CD4-positive, alpha-beta T cell treated with Interferon alpha-2 for 1 hour (primary cell): ENCODE measurements at regions not wholly inside any gene's neighbourhood (a gene's known extent, or its start where the extent isn't known, plus 50 kb on each side); places are given as distances from the start of the nearest gene placed in this dataset.

Experiments
- DNase-seq, 2 donors: peaks; one replicate each; pipeline ENCODE4 v3.0.0-alpha.2; 2020 to 2022

- no peak for DNase-seq
Measured at GRCh38 chr1:14055442-14056223, 355.6 kb downstream of the PRDM2 start.

- no peak for DNase-seq
Measured at GRCh38 chr1:14057640-14058039, 357.7 kb downstream of the PRDM2 start.

GRCh38 chr1:14061204-14061603 is 361.2 kb downstream of the PRDM2 start:
- DNase-seq: no peak

GRCh38 chr1:14061722-14062121 is 361.7 kb downstream of the PRDM2 start:
- no peak for DNase-seq

- DNase-seq: no peak
Measured at GRCh38 chr1:14062669-14063068, 362.7 kb downstream of the PRDM2 start.

GRCh38 chr1:14064649-14065442 is 364.9 kb downstream of the PRDM2 start:
- no peak for DNase-seq

GRCh38 chr1:14065486-14065885 is 365.5 kb downstream of the PRDM2 start:
- no peak for DNase-seq

- no peak for DNase-seq
Measured at GRCh38 chr1:14067036-14067435, 367.0 kb downstream of the PRDM2 start.

- no peak for DNase-seq
Measured at GRCh38 chr1:14067711-14068110, 367.7 kb downstream of the PRDM2 start.

- no peak for DNase-seq
Measured at GRCh38 chr1:14071581-14071980, 371.6 kb downstream of the PRDM2 start.

- DNase-seq: no peak
Measured at GRCh38 chr1:14080653-14081052, 380.7 kb downstream of the PRDM2 start.

- DNase-seq: no peak
Measured at GRCh38 chr1:14082331-14082730, 382.3 kb downstream of the PRDM2 start.

GRCh38 chr1:14083277-14083676 is 383.3 kb downstream of the PRDM2 start:
- no peak for DNase-seq

GRCh38 chr1:14083706-14084105 is 383.7 kb downstream of the PRDM2 start:
- no peak for DNase-seq

- no peak for DNase-seq
Measured at GRCh38 chr1:14090062-14090461, 390.1 kb downstream of the PRDM2 start.

GRCh38 chr1:14090531-14090930 is 390.5 kb downstream of the PRDM2 start:
- no peak for DNase-seq

- DNase-seq: no peak
Measured at GRCh38 chr1:14094611-14095400, 394.8 kb downstream of the PRDM2 start.

GRCh38 chr1:14098294-14098913 is 398.4 kb downstream of the PRDM2 start:
- DNase-seq: no peak

GRCh38 chr1:14100444-14100843 is 400.5 kb downstream of the PRDM2 start:
- DNase-seq: no peak

- no peak for DNase-seq
Measured at GRCh38 chr1:14100919-14101318, 400.9 kb downstream of the PRDM2 start.

- DNase-seq: no peak
Measured at GRCh38 chr1:14102180-14102579, 402.2 kb downstream of the PRDM2 start.

- DNase-seq: no peak
Measured at GRCh38 chr1:14103878-14104430, 404.0 kb downstream of the PRDM2 start.

GRCh38 chr1:14106126-14106525 is 406.1 kb downstream of the PRDM2 start:
- DNase-seq: no peak
